ENCODE measurements at regions not wholly inside any gene's neighbourhood (a gene's known extent, or its start where the extent isn't known, plus 50 kb on each side); places are given as distances from the start of the nearest gene placed in this dataset.
"Not testable (repeated sequence)": the region's sequence is repeated elsewhere in the genome, so short reads cannot be mapped to it uniquely, and the experiment has no call there.

GRCh38 chr16:64718486-64718885 lies 403.4 kb downstream of the CDH11 start:
- no peak for DNase-seq

DNA sequence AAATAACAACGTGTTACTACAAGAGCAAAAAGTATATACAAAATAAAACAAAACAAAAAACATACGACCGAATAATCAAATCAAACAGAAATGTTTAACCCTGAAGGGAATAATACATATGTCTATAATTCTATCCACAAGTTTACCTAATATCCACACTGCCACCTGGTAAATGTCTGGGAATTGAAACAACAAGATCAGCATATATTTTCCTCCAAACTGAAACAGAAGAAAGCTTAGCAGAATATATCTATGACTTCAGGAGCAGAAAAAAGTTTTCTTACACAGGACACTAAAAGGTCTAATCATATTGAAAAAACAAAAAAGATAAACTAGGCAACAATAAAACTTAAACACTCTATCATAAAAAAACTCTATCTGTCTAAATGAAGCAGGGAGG lies 404.0 kb downstream of the CDH11 start:
- DNase-seq = no peak

- no peak for DNase-seq
Observed at GRCh38 chr16:64715624-64716023, 406.2 kb downstream of the CDH11 start.

GRCh38 chr16:64712026-64712425 lies 409.8 kb downstream of the CDH11 start:
- DNase-seq = no peak

DNA sequence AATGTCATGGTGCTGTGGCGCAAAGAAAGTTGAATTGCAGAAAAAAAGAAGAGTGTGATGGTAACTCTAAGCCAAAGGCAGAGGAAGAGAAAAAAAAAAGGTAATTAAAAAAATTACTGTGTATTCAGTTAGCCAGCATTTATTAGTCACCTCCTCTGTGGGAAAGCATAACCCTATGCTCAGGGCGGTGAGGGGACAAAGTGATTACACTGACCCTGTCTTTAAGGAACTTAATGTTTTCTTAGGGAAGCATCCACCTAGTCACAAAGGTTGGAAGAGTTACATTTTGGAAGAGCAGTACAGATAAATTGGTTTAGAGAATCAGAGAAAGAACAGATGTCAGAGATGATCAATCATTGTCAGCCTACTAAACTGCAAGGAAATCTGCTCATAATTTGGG lies 410.3 kb downstream of the CDH11 start:
- DNase-seq = no peak

- DNase-seq = no peak
Observed at GRCh38 chr16:64711026-64711425, 410.8 kb downstream of the CDH11 start.

DNA sequence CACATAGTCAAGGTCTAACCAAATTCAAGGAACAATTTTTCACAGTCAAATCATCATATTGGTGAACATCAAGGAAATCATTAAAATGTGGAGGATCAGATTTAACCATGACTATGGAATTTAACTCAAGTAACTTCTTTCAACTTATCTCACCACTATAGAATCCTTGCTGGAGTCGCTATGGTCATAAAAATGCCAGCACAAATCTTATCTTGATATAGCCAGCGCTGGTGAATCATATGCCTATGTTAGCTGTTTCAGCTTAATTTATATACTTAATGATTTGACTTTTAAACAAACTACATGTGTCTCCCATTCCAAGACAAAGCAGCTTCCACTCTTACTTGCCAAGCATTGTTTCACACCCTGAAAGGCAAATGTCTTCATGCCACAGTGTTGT lies 416.4 kb downstream of the CDH11 start:
- no peak for DNase-seq

DNA sequence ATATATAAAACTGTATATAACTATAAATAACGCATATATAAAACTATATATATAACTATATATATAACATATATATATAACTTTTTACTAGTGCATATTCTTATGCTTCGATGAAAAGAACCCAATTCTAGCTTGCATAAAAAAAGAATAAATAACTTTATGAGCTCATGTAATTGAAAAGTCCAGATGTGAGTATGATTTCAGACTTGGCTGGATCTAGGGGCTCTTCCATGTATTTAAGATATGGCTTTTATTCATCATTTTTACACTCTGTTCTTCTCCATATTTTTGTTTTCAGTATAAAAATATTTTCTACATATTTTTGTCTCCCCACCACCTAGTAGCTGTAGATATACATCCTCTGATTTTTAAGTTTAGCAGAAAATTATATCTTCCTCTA lies 417.5 kb downstream of the CDH11 start:
- DNase-seq = no peak

- no peak for DNase-seq
Observed at GRCh38 chr16:64702415-64702814, 419.4 kb downstream of the CDH11 start.

DNA sequence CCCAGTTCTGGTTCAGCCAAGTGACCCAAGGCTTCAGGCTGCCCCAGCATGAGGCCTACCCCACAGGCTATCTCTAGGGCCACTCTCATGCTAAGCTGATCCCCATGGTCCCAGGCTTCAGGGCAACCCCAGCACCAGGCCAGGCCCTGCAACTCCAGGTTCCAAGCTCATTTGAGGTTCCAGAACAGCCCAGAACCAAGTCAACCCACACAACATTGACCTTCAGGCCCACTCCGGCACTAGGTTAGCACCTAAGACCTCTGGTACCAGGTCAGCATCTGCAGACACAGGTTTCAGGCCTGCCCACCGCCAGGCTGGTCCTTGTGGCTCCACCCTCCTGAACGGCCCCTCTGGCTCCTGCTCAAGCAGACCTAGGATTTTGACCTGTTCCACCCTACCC lies 421.2 kb downstream of the CDH11 start:
- DNase-seq = no peak

GRCh38 chr16:64696866-64697265 lies 425.0 kb downstream of the CDH11 start:
- no peak for DNase-seq

- DNase-seq = no peak
Observed at GRCh38 chr16:64695684-64696083, 426.2 kb downstream of the CDH11 start.

- no peak for DNase-seq
Observed at GRCh38 chr16:64693946-64694345, 427.9 kb downstream of the CDH11 start.

DNA sequence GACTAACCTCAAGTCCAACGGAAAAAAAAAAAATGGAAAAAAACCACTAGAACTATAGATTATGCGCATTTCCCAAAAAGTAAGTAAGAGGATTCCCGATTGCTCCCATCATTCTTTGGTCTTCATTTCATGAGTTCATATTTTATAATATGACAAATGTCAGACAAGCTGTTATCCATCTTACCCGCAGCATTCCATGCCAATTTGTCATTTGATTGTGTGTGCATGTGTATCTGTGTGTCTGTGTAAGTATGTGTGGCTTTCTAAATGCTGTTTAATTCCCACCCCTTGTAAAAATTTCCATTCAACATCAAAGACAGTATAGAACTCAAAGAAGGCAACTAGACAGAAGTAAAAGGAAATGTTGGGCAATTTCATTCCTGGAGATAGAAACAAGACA lies 434.1 kb downstream of the CDH11 start:
- DNase-seq = no peak

DNA sequence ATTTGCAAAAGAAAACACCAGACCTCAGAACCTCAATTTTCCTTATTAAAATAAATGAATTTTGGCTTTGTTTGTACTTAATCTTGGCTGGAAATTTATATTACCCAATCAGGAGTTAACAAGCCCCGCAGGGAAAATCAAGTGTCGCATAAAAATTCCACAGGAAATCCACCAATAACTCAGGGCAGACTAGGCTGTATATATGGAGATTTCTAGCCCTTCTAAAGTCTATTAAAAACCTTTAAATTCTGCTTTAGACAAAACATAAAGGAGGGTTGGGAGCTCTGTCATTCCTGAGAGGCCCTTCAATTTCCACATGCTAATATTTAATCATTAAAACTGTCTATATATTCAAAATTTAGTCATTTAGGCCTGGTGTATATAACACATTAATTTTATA lies 434.7 kb downstream of the CDH11 start:
- no peak for DNase-seq

GRCh38 chr16:64679976-64680690 lies 441.7 kb downstream of the CDH11 start:
- no peak for DNase-seq

- no peak for DNase-seq
Observed at GRCh38 chr16:64669573-64669972, 452.3 kb downstream of the CDH11 start.

DNA sequence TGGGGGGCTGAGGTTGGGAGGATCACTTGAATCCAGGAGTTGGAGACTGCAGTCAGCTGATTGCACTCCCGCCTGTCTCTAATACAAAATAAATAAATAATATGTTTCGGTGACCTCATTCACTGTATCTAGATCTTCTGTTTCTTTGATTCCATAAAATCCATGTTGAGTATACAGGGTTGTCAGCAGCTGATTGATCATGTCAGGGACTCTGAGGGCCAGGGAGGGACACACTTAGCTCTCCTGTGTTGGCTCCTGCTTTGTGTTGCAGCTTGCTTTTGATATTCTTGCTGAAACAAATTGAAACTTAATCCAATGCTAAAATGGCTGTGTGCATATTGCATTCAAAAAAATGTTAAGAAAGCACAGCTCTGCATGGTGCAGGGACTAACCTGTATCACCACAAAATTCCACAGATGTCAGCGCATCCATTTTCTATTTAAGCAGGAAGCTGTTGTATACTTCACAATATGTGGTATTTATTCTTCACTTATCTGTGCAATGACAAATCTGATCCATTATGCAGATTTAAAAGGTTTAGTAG lies 454.5 kb downstream of the CDH11 start:
- DNase-seq = no peak

DNA sequence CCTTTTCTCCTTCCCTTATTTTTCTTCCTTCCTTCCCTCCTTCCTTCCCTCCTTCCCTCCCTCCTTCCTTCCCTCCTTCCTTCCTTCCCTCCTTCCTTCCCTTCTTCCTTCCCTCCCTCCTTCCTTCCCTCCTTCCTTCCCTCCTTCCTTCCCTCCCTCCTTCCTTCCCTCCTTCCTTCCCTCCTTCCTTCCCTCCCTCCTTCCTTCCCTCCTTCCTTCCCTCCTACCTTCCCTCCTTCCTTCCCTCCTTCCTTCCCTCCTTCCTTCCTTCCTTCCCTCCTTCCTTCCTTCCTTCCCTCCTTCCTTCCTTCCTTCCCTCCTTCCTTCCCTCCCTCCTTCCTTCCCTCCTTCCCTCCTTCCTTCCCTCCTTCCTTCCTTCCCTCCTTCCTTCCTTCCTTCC lies 459.6 kb downstream of the CDH11 start:
- not testable (repeated sequence) for DNase-seq

DNA sequence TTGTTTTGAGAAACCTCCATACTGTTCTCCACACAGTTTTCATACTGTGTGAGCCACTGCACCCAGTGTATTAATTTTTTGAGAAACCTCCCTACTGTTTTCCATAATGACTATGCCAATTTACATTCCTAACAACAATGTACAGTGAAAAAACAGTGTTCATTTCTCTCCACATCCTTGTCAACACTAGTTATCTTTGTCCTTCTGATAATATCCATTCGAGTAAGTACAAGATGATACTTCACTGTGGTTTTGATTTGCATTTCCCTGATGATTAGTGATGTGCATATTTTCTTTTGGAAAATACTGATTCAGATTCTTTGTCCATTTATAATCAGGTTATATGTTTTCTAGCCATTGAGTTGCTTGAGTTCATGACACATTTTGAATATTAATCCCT lies 462.0 kb downstream of the CDH11 start:
- no peak for DNase-seq

GRCh38 chr16:64657316-64658011 lies 464.4 kb downstream of the CDH11 start:
- DNase-seq = no peak

DNA sequence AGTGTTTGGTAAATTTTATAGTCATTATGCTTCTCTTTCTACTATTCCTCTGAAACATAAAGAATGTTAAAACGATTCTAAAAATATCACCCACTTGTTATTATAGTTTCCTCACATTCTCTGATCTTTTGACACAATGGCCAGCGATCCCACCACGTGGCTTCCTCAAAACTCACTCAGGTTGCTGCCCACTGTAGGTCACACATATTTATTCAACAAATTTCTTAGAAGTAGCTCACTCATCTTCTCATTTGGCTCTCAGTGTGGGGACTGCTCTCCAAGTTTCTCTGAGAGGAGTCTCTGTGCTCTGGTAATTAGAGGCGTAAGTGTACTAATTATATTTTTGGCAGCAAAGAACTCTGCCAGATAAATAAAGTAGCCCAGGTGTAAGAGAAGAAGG lies 465.4 kb downstream of the CDH11 start:
- no peak for DNase-seq

- no peak for DNase-seq
Observed at GRCh38 chr16:64654178-64654577, 467.7 kb downstream of the CDH11 start.

DNA sequence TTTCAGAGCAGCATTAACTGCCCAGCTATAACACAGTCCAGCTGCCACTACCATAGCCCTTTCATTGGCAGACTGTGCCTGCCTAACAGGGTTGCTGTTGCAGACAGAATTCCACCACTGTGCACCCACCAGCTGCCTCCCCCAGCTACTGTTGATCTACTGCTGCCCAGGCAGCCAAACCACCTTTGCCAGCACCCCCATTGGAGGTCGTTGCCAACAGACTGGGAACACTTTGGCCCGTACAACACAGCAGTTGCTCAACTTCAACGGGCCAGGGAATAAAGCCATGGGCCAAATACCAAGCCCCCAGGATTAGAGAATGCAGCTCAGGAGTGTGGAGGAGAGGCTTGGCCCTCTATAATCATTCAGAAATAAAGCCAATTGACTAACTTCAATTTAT lies 473.6 kb downstream of the CDH11 start:
- no peak for DNase-seq

DNA sequence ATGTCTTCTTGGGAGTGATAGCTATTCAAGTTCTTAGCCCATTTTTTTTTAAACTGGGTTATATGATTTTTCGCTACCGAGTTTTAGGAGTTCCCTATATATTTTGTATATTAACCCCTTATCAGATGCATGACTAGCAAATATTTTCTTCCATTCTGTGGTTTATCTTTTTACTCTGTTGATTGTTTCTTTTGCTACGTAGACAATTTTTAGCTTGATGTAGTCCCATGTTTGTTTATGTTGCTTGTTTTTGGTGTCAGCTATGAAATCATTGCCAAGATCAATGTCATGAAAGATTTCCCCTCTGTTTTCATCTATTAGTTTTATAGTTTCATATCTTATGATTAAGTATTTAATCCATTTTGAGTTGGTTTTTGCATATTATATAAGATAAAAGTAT lies 480.5 kb downstream of the CDH11 start:
- DNase-seq = no peak
